Ovary (tissue), 7 donors: ENCODE measurements at regions not wholly inside any gene's neighbourhood (a gene's known extent, or its start where the extent isn't known, plus 50 kb on each side); places are given as distances from the start of the nearest gene placed in this dataset.
A peak's percentile ranks its signal among the peaks of the same experiment; 100 is the strongest.

Experiments
- DNase-seq, 5 donors: peaks; one replicate each; pipeline ENCODE4 v3.0.0-alpha.2; 2019 to 2020
- H3K27ac ChIP-seq, 2 donors: fragments of 200-600 bp; one replicate each; pipeline versions ENCODE4 v1.5.1 to v1.8.0; 2019 to 2022
- H3K27me3 ChIP-seq: fragments of 200-600 bp; one replicate; pipeline ENCODE4 v1.8.0; 2022
- H3K36me3 ChIP-seq: fragments of 200-600 bp; sonication (generic); one replicate; pipeline ENCODE4 v1.5.1; 2019
- H3K4me1 ChIP-seq: one replicate; pipeline ENCODE4 v1.8.1; 2013; ENCODE audit warnings: mild to moderate bottlenecking, moderate library complexity; ENCODE audit not compliant: insufficient read depth
- H3K4me3 ChIP-seq: fragments of 200-600 bp; sonication (generic); one replicate; pipeline ENCODE4 v1.5.1; 2017
- H3K9me3 ChIP-seq, 2 donors: fragments of 200-600 bp in 1 of 2; sonication (generic) in 1 of 2; one replicate each; pipeline versions ENCODE4 v1.5.1 to v1.8.1; 2013 to 2019; ENCODE audit warnings: mild to moderate bottlenecking in 1 of 2, moderate library complexity in 1 of 2
- EP300 ChIP-seq: sonication (generic); formaldehyde crosslinking; IDR thresholded peaks from one replicate; pipeline ENCODE4 v1.6.1; 2017; ENCODE audit warnings: antibody characterized with exemption
- POLR2A ChIP-seq: fragments of 450-650 bp; IDR thresholded peaks from one replicate; pipeline ENCODE4 v1.6.1; 2017; ENCODE audit warnings: antibody characterized with exemption, mild to moderate bottlenecking, moderate library complexity
- WGBS, 3 donors: extraction: QIAGEN DNeasy Blood & Tissue Kit in 1 of 3; methylation state at CpG; one replicate each; pipeline versions ENCODE4 v1.1.5 to v1.1.7; 2013 to 2017; 5-methylcytosine and 5-hydroxymethylcytosine counted together
- intact Hi-C, 4 donors: fragments of 100-400 bp; cut with DNase I; formaldehyde crosslinking; loops; one replicate each; pipeline versions ENCODE4 v1.11.0 to v1.15.1; 2022 to 2023
- TF ChIP-seq, protein P1 (sequence below), 3 donors: fragments of 450-650 bp in 2 of 3; fragments of 200-600 bp in 1 of 3; IDR thresholded peaks; one replicate each; pipeline versions ENCODE4 v1.5.1 to v1.8.0; 2016 to 2022; ENCODE audit warnings: antibody characterized with exemption in 3 of 3, mild to moderate bottlenecking in 1 of 3
- donor health status: DM: no; HTN: no; CAD: no; lungs with moderate emphysema.
- donor health status: DM: no; HTN: no; CAD: no.
- donor health status: Bipolar disorder and iron deficiency.
- donor health status: DM: no; HTN: no; CAD: no.
- donor health status: DM: yes; HTN: yes; CAD: no.

DNA sequence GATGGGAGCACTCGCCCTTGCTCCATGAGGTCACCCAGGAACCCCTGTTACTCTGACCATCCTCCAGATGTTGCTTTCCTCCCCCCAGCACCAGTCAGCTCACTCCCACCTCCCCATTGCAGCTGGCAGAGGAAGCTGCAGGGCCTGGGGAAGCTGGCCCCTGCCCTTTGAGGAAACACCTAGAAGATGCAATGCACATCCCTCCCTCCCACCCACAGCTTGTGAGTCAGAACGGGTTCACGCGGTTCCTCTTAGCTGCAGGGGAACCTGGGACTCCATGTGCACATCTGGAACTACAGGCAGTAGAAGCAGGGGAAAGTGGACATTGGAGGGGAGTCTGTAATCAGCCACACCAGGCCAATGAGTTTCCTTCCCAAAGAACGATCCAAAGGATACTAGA, 96.9 kb downstream of the KATNIP start:
- no peak for DNase-seq
- 54 to 61% (median 56%) methylated on average over 5 of the region's 5 CpGs for WGBS, 3 donors
- Histone ChIP-seq H3K4me3 (no peak overlapping the region), H3K36me3 (no peaks in the 10 kb centered on the region), H3K27ac (no peak overlapping the region), H3K4me1 (peaks cover 2% of the 10 kb centered on the region), H3K9me3 (no peaks in the 10 kb centered on the region), H3K27me3 (no peaks in the 10 kb centered on the region)
- TF ChIP-seq, protein P1, sequence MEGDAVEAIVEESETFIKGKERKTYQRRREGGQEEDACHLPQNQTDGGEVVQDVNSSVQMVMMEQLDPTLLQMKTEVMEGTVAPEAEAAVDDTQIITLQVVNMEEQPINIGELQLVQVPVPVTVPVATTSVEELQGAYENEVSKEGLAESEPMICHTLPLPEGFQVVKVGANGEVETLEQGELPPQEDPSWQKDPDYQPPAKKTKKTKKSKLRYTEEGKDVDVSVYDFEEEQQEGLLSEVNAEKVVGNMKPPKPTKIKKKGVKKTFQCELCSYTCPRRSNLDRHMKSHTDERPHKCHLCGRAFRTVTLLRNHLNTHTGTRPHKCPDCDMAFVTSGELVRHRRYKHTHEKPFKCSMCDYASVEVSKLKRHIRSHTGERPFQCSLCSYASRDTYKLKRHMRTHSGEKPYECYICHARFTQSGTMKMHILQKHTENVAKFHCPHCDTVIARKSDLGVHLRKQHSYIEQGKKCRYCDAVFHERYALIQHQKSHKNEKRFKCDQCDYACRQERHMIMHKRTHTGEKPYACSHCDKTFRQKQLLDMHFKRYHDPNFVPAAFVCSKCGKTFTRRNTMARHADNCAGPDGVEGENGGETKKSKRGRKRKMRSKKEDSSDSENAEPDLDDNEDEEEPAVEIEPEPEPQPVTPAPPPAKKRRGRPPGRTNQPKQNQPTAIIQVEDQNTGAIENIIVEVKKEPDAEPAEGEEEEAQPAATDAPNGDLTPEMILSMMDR (IDR thresholded peaks at IDR 0.05): no peak
- TF ChIP-seq EP300 (no peak), POLR2A (no peak)
- intact Hi-C loops: no loop called here

DNA sequence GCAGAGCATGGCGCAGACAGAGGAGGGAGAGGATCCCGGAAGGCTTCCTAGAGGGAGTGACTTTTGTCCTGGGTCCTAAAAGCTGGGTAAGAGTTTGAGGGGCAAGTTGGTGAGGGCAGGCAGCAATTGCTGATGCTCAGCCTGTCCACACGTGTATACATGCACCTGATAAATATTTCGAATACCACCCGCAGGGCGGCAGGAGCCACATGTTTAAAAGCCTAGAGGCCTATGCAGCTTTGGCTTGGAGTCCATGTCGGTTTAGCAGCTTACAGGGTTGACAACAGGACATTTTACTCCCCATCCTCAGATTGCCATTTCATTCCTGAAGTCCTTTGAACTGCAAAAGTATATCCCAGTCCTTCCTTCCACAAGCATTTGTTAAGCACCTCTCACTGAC, 99.1 kb downstream of the KATNIP start:
- TF ChIP-seq, protein P1 (IDR thresholded peaks at IDR 0.05): no peak
- TF ChIP-seq EP300: no peak
- no peak for TF ChIP-seq POLR2A
- intact Hi-C loops: no loop called here

DNA sequence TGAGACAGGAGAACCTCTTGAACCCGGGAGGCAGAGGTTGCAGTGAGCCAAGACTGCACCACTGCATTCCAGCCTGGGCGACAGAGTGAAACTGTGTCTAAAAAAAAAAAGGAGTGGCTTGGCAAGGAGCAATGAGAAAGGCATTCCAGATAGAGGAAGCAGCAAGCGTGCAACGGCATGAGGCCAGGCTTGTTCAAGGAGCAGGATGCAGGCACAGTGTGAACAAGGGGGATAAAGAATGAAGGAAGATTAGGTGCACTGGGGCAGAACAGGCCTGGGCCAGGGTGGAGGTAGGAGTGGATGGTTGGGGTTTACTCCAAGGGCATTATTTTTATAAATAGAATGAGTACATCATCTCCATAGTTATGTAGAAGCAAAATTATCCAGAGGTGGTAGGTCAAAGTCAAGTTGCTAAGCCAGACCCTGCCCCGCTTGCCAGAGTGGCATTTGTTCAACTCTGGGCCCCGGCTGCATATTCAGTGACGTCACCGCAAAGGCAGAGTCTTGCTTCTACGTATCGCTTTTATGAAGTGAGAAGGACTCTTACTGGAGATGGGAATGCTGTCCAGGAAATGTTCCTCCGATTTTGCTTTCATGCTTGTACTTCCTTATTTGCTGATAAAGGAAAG, 100.2 kb downstream of the KATNIP start:
- TF ChIP-seq EP300: no peak
- no peak for TF ChIP-seq POLR2A
- TF ChIP-seq, protein P1 (IDR thresholded peaks at IDR 0.05): no peak
- peaks cover 2% of the 10 kb centered on the region for H3K4me1 ChIP-seq
- no peaks in the 10 kb centered on the region for H3K36me3 ChIP-seq
- H3K27ac ChIP-seq: no peak overlapping the region
- H3K9me3 ChIP-seq: no peaks in the 10 kb centered on the region
- H3K27me3 ChIP-seq: no peaks in the 10 kb centered on the region
- DNase-seq: peak in 4 of 5 donors; percentile 32 to 70 (median 52)
- intact Hi-C loops: no loop called here
- WGBS, 3 donors: 23 to 30% (median 26%) methylated on average over 11 of the region's 11 CpGs
- no peak overlapping the region for H3K4me3 ChIP-seq

More for the DNA sequence above, 99.1 kb downstream of the KATNIP start:
- no peak for DNase-seq
- Histone ChIP-seq H3K27me3 (no peaks in the 10 kb centered on the region), H3K4me3 (no peak overlapping the region), H3K9me3 (no peaks in the 10 kb centered on the region), H3K4me1 (peaks cover 2% of the 10 kb centered on the region), H3K36me3 (no peaks in the 10 kb centered on the region), H3K27ac (no peak overlapping the region)
- WGBS, 3 donors: 94 to 97% (median 95%) methylated on average over 7 of the region's 7 CpGs

DNA sequence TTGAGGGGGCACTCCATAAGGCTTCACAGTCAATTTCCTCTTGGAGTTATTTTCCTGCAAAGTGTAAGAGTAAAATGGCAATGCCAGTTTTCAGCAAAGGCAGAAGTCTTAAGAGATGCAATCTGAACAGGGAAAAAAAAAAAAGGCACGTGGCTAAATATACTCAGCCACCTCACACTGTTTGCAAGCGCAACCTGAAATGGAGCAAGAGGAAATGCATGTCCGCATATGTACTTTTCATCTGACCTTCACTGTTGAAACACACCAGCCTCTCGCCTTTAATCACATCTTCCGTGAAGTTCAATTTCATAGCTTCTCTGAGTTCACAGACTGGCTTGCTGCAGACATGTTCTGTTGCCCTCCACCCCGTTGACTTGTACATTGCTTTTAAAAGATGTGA, 101.4 kb downstream of the KATNIP start:
- no peaks in the 10 kb centered on the region for H3K27me3 ChIP-seq
- no peak overlapping the region for H3K27ac ChIP-seq
- TF ChIP-seq, protein P1 (IDR thresholded peaks at IDR 0.05): no peak
- TF ChIP-seq POLR2A (no peak), EP300 (no peak)
- H3K4me3 ChIP-seq: no peak overlapping the region
- 87 to 88% (median 87%) methylated on average over 6 of the region's 6 CpGs for WGBS, 3 donors
- no peaks in the 10 kb centered on the region for H3K36me3 ChIP-seq
- H3K4me1 ChIP-seq: peaks cover 2% of the 10 kb centered on the region
- intact Hi-C loops: no loop called here
- H3K9me3 ChIP-seq: no peaks in the 10 kb centered on the region
- no peak for DNase-seq
